Colonic mucosa (tissue), 4 donors: ENCODE measurements at regions not wholly inside any gene's neighbourhood (a gene's known extent, or its start where the extent isn't known, plus 50 kb on each side); places are given as distances from the start of the nearest gene placed in this dataset.

Experiments
- DNase-seq: peaks from one replicate; pipeline ENCODE4 v3.0.0-alpha.2; 2020
- H3K27ac ChIP-seq: fragments of 200-600 bp; one replicate; pipeline ENCODE4 v1.8.0; 2021
- H3K27me3 ChIP-seq: fragments of 200-600 bp; one replicate; pipeline ENCODE4 v1.8.0; 2021
- H3K36me3 ChIP-seq: fragments of 200-600 bp; one replicate; pipeline ENCODE4 v1.8.0; 2021
- H3K4me1 ChIP-seq: fragments of 200-600 bp; one replicate; pipeline ENCODE4 v1.8.0; 2021; ENCODE audit warnings: mild to moderate bottlenecking
- H3K4me3 ChIP-seq: fragments of 200-600 bp; one replicate; pipeline ENCODE4 v1.8.0; 2021
- H3K9ac ChIP-seq, 2 donors: one replicate each; pipeline ENCODE4 v1.7.0; 2013; ENCODE audit warnings: control low read depth in 2 of 2, low read depth in 2 of 2, low read length in 2 of 2
- H3K9me3 ChIP-seq: fragments of 200-600 bp; one replicate; pipeline ENCODE4 v1.8.0; 2021
- CTCF ChIP-seq: fragments of 200-600 bp; IDR thresholded peaks from one replicate; pipeline ENCODE4 v1.8.0; 2022; ENCODE audit warnings: antibody characterized with exemption, mild to moderate bottlenecking
- intact Hi-C: fragments of 100-400 bp; cut with DNase I; formaldehyde crosslinking; loops from one replicate; pipeline ENCODE4 v1.14.1; 2022
- donor health status: healthy.
- donor health status: DM: no; HTN: no; CAD: no.
- donor health status: DM: no; HTN: no; CAD: no.

- no peak for TF ChIP-seq CTCF
- intact Hi-C loops = no loop called here
Measured at GRCh38 chr7:155995183-155995612, 182.9 kb upstream of the SHH start.

GRCh38 chr7:155994279-155994811 is 182.1 kb upstream of the SHH start:
- Histone ChIP-seq H3K9me3 (no peaks in the 10 kb centered on the region), H3K4me3 (no peak overlapping the region), H3K27ac (no peak overlapping the region), H3K9ac (no peak overlapping the region), H3K36me3 (no peaks in the 10 kb centered on the region), H3K27me3 (peaks cover 8% of the 10 kb centered on the region), H3K4me1 (no peaks in the 10 kb centered on the region)
- TF ChIP-seq CTCF = no peak
- intact Hi-C loops = no loop called here
- no peak for DNase-seq

More at GRCh38 chr7:155995183-155995612, 182.9 kb upstream of the SHH start:
- Histone ChIP-seq H3K4me1 (no peaks in the 10 kb centered on the region), H3K9me3 (no peaks in the 10 kb centered on the region), H3K27ac (no peak overlapping the region), H3K4me3 (no peak overlapping the region), H3K36me3 (no peaks in the 10 kb centered on the region), H3K27me3 (peaks cover 8% of the 10 kb centered on the region), H3K9ac (no peak overlapping the region)
- DNase-seq = no peak

- intact Hi-C loops = no loop called here
- H3K36me3 ChIP-seq = no peaks in the 10 kb centered on the region
- H3K9me3 ChIP-seq = no peaks in the 10 kb centered on the region
- H3K9ac ChIP-seq = no peak overlapping the region
- no peak for DNase-seq
- H3K27me3 ChIP-seq = peaks cover 8% of the 10 kb centered on the region
- H3K4me1 ChIP-seq = no peaks in the 10 kb centered on the region
- H3K4me3 ChIP-seq = no peak overlapping the region
- no peak overlapping the region for H3K27ac ChIP-seq
- no peak for TF ChIP-seq CTCF
Measured at GRCh38 chr7:155993420-155994278, 181.4 kb upstream of the SHH start.

- no peak for TF ChIP-seq CTCF
- Histone ChIP-seq H3K4me3 (no peak overlapping the region), H3K27ac (no peak overlapping the region), H3K36me3 (no peaks in the 10 kb centered on the region), H3K9ac (no peak overlapping the region), H3K9me3 (no peaks in the 10 kb centered on the region), H3K27me3 (peaks cover 5% of the 10 kb centered on the region), H3K4me1 (no peaks in the 10 kb centered on the region)
- DNase-seq = no peak
- intact Hi-C loops = no loop called here
Measured at GRCh38 chr7:155992974-155993373, 180.7 kb upstream of the SHH start.

- Histone ChIP-seq H3K27ac (no peak overlapping the region), H3K9me3 (no peaks in the 10 kb centered on the region), H3K4me3 (no peak overlapping the region), H3K36me3 (no peaks in the 10 kb centered on the region), H3K27me3 (peaks cover under 1% of the 10 kb centered on the region), H3K4me1 (no peaks in the 10 kb centered on the region), H3K9ac (no peak overlapping the region)
- intact Hi-C loops = no loop called here
- no peak for DNase-seq
- TF ChIP-seq CTCF = no peak
Measured at GRCh38 chr7:155992538-155992937, 180.3 kb upstream of the SHH start.
